ENCODE measurements at regions not wholly inside any gene's neighbourhood (a gene's known extent, or its start where the extent isn't known, plus 50 kb on each side); places are given as distances from the start of the nearest gene placed in this dataset.

DNA sequence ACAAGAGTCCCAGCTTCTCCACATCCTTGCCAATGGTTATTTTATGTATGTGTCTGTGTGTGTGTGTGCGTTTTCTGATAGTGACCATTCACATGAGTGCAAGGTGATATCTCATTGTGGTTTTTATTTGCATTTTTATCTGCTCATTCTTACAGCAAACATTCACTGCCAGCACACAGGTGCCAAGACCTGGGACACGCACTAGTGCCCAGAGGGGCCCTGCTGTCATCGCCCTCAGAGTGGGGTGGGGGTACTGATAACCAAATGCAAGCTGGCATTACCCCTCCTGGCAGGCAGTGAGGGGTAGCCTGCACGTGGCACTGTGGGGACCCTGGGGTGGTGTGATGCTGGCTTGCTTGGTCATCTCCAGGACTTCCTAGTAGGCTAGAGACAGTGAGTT lies 285.4 kb downstream of the LPIN1 start:
- no peak overlapping the region for H3K4me3 ChIP-seq (ENCODE audit: low read depth, low read length)
- H3K9ac ChIP-seq (ENCODE audit: low read length), result no peak overlapping the region
- no peak overlapping the region for H3K27ac ChIP-seq (ENCODE audit: low read depth, low read length)
- H3K4me1 ChIP-seq (ENCODE audit: control insufficient read depth, insufficient read depth, low read length), result no peaks in the 10 kb centered on the region
- no peaks in the 10 kb centered on the region for H3K36me3 ChIP-seq (ENCODE audit: control insufficient read depth, insufficient read depth, low read length)
- no peaks in the 10 kb centered on the region for H3K9me3 ChIP-seq (ENCODE audit: control insufficient read depth, insufficient read depth, low read depth, low read length)
- no peaks in the 10 kb centered on the region for H3K27me3 ChIP-seq (ENCODE audit: control insufficient read depth, insufficient read depth, low read length)

DNA sequence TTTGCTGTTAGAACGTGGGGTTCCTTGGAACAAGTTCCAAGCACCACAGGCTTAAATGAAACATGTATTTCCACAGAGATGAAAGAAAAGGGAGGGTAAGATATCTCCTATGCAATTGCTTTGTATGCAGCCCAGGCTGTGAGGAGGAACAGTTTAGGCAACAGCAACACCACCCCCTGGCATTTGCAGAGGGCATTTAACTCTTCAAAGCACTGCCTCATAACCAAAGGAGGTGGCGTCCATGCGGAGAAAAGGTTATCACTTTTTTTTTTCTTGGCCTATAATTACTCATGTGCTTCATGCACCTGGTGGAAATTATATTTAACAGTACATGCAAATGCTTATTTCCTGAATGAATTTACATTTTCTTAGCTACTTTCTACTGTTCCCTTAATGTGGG lies 286.0 kb downstream of the LPIN1 start:
- H3K4me3 ChIP-seq (ENCODE audit: low read depth, low read length), result no peak overlapping the region
- H3K9ac ChIP-seq (ENCODE audit: low read length), result no peak overlapping the region

DNA sequence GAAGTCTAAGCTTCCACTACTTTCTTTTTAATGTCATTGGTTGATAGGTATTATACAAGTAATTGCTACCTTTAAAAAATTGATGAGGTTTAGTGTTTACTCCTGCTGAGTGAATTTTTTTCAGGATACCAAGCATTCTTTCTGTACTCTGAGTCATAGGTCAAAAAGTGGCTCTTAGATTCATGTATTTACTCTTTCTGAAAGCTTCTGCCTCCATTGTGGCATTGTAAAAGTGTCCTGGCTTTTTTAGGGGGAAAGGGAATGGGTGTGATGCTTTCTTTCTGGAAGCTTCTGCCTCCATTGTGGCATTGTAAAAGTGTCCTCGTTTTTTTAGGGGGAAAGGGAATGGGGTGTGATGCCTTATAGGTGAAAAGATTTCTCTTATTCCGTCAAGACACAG lies 286.5 kb downstream of the LPIN1 start:
- H3K9ac ChIP-seq (ENCODE audit: low read length), result no peak overlapping the region

More for the DNA sequence above, 286.0 kb downstream of the LPIN1 start:
- Histone ChIP-seq H3K9me3 (ENCODE audit: control insufficient read depth, insufficient read depth, low read depth, low read length) (no peaks in the 10 kb centered on the region), H3K4me1 (ENCODE audit: control insufficient read depth, insufficient read depth, low read length) (no peaks in the 10 kb centered on the region), H3K27ac (ENCODE audit: low read depth, low read length) (no peak overlapping the region), H3K27me3 (ENCODE audit: control insufficient read depth, insufficient read depth, low read length) (no peaks in the 10 kb centered on the region), H3K36me3 (ENCODE audit: control insufficient read depth, insufficient read depth, low read length) (no peaks in the 10 kb centered on the region)

DNA sequence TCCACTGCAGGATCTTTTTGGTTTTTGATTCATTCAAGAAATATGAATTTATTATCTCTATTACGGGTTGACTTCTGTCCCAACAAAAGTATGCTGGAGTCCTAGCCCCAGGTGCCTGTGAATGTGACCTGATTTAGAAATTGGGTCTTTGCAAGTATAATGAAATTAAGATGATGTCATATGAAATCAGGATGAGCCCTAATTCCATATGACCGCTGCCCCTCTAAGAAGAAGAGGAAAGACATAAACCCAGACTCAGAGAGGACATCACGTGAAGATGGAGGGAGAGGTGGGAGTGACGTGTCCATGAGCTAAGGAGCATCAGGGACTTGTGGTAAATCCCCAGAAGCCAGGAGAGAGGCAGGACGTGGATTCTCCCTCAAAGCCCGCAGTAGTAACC lies 287.1 kb downstream of the LPIN1 start:
- Histone ChIP-seq H3K36me3 (ENCODE audit: control insufficient read depth, insufficient read depth, low read length) (no peaks in the 10 kb centered on the region), H3K4me3 (ENCODE audit: low read depth, low read length) (no peak overlapping the region), H3K27me3 (ENCODE audit: control insufficient read depth, insufficient read depth, low read length) (no peaks in the 10 kb centered on the region), H3K27ac (ENCODE audit: low read depth, low read length) (no peak overlapping the region), H3K9ac (ENCODE audit: low read length) (no peak overlapping the region), H3K4me1 (ENCODE audit: control insufficient read depth, insufficient read depth, low read length) (no peaks in the 10 kb centered on the region), H3K9me3 (ENCODE audit: control insufficient read depth, insufficient read depth, low read depth, low read length) (0 out of 2 replicates have a peak, but pooled peaks cover 6% of the 10 kb centered on the region)

More for the DNA sequence above, 286.5 kb downstream of the LPIN1 start:
- Histone ChIP-seq H3K27ac (ENCODE audit: low read depth, low read length) (no peak overlapping the region), H3K4me1 (ENCODE audit: control insufficient read depth, insufficient read depth, low read length) (no peaks in the 10 kb centered on the region), H3K36me3 (ENCODE audit: control insufficient read depth, insufficient read depth, low read length) (no peaks in the 10 kb centered on the region), H3K27me3 (ENCODE audit: control insufficient read depth, insufficient read depth, low read length) (no peaks in the 10 kb centered on the region), H3K4me3 (ENCODE audit: low read depth, low read length) (no peak overlapping the region), H3K9me3 (ENCODE audit: control insufficient read depth, insufficient read depth, low read depth, low read length) (0 out of 2 replicates have a peak, but pooled peaks cover 3% of the 10 kb centered on the region)

DNA sequence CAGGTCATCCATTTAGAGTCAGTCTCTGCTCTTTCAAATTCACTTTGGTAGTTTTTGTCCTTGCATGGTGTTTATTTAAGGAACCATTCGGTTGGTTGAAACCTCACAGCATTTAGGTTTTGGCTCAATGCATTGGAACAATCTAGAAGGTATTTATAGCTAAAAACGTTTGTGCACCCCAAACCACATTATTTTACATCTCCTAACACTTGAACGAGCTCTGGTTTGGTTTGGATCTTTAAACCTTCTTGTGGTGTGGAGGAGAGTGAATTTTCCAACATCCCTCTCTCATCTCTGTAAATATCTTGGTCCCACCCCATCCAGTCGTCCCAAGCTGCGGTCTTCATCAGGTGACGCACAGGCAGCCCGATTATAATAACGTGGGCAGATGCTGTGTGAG lies 287.9 kb downstream of the LPIN1 start:
- no peak overlapping the region for H3K27ac ChIP-seq (ENCODE audit: low read depth, low read length)
- H3K9me3 ChIP-seq (ENCODE audit: control insufficient read depth, insufficient read depth, low read depth, low read length), result 0 out of 2 replicates have a peak, but pooled peaks cover 7% of the 10 kb centered on the region
- H3K4me3 ChIP-seq (ENCODE audit: low read depth, low read length), result no peak overlapping the region
- no peaks in the 10 kb centered on the region for H3K36me3 ChIP-seq (ENCODE audit: control insufficient read depth, insufficient read depth, low read length)
- no peaks in the 10 kb centered on the region for H3K4me1 ChIP-seq (ENCODE audit: control insufficient read depth, insufficient read depth, low read length)
- no peaks in the 10 kb centered on the region for H3K27me3 ChIP-seq (ENCODE audit: control insufficient read depth, insufficient read depth, low read length)
- H3K9ac ChIP-seq (ENCODE audit: low read length), result no peak overlapping the region

DNA sequence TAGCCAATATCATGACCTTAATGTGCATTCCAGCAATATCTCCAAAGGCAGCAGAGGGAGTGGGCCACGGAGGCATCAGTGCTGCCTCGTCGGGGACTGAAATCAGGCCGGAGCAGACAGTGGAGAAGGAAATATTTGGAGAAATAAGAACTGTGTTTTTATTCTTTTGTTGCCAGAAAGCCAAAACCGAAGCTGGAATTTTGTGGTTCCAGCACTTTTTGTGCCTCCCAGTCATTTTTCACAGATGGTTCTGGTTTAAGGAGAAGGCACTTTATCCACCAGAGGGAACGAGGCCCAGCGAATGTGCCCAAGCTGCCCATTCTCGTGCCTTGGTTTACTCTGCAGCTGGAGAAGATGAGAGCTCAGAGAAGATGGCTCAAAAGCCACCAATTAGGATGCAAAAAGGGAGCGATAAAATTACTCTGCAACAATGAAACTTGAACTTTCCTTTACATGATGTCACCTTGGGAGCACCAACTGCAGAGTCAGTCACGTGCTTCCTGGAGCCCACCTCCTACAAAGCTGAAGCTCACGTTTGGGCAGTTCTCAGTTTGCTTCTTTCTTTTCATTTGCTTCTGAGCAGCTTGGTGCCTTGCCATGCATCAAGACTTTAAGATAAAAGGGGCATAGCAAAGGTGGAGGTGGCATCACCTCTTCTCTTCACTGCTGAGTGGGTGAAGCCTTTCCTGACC lies 288.7 kb downstream of the LPIN1 start:
- no peaks in the 10 kb centered on the region for H3K36me3 ChIP-seq (ENCODE audit: control insufficient read depth, insufficient read depth, low read length)
- no peak overlapping the region for H3K9ac ChIP-seq (ENCODE audit: low read length)
- no peaks in the 10 kb centered on the region for H3K4me1 ChIP-seq (ENCODE audit: control insufficient read depth, insufficient read depth, low read length)
- no peak overlapping the region for H3K4me3 ChIP-seq (ENCODE audit: low read depth, low read length)
- no peak overlapping the region for H3K27ac ChIP-seq (ENCODE audit: low read depth, low read length)
- 0 out of 2 replicates have a peak, but pooled peaks cover 7% of the 10 kb centered on the region for H3K9me3 ChIP-seq (ENCODE audit: control insufficient read depth, insufficient read depth, low read depth, low read length)
- H3K27me3 ChIP-seq (ENCODE audit: control insufficient read depth, insufficient read depth, low read length), result no peaks in the 10 kb centered on the region

DNA sequence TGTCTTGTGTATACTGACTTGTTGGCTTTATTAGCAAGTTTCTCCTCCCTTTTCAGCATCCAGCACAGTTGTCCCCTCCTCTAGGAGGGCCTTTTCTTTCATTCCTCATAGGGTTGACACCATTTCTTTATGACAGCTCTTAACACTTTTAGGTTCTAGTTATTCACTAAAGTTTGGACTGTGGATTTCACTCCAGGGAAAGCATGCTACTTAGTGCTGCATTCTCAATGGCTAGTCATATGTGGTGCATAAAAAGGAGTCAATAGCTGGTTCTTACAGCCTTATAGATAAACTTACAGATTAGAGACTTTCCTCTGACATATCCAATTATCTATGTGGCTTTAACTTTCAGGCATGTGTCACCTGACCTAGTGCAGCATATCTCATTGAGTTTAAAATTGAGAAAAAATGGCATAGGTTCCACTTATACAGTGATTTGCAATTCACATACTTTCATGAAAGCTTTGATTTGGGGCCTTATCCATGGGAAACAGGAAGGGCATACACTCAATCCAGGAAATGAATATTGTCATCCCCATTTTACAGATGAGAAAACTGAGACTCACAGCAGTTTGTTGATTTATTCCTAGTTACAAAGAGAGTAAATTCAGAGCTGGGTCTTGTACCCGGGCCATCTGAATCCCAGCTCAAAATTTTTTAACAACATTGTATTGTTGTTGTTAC lies 289.7 kb downstream of the LPIN1 start:
- 0 out of 2 replicates have a peak, but pooled peaks cover 7% of the 10 kb centered on the region for H3K9me3 ChIP-seq (ENCODE audit: control insufficient read depth, insufficient read depth, low read depth, low read length)
- H3K4me1 ChIP-seq (ENCODE audit: control insufficient read depth, insufficient read depth, low read length), result no peaks in the 10 kb centered on the region
- H3K36me3 ChIP-seq (ENCODE audit: control insufficient read depth, insufficient read depth, low read length), result no peaks in the 10 kb centered on the region
- no peaks in the 10 kb centered on the region for H3K27me3 ChIP-seq (ENCODE audit: control insufficient read depth, insufficient read depth, low read length)
- no peak overlapping the region for H3K4me3 ChIP-seq (ENCODE audit: low read depth, low read length)
- no peak overlapping the region for H3K27ac ChIP-seq (ENCODE audit: low read depth, low read length)
- no peak overlapping the region for H3K9ac ChIP-seq (ENCODE audit: low read length)

DNA sequence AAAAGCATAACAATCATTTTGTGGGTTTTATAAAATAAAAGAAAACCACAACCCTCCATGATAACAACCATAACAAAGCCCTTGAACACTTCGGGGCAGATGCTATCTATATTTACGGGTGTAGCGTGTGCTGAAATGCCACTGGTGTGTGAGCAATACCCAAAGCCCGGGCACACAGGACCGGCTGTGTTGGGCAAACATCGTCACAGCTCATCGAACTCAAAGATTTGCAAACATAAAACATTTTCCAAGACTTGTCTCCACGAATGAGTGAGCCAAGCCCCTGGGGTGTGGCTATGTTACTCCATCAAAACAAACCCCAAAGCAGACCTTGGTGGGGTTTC lies 290.2 kb downstream of the LPIN1 start:
- H3K27ac ChIP-seq (ENCODE audit: low read depth, low read length), result no peak overlapping the region
- no peak overlapping the region for H3K4me3 ChIP-seq (ENCODE audit: low read depth, low read length)
- no peaks in the 10 kb centered on the region for H3K4me1 ChIP-seq (ENCODE audit: control insufficient read depth, insufficient read depth, low read length)
- H3K27me3 ChIP-seq (ENCODE audit: control insufficient read depth, insufficient read depth, low read length), result no peaks in the 10 kb centered on the region
- no peaks in the 10 kb centered on the region for H3K36me3 ChIP-seq (ENCODE audit: control insufficient read depth, insufficient read depth, low read length)
- 0 out of 2 replicates have a peak, but pooled peaks cover 7% of the 10 kb centered on the region for H3K9me3 ChIP-seq (ENCODE audit: control insufficient read depth, insufficient read depth, low read depth, low read length)
- no peak overlapping the region for H3K9ac ChIP-seq (ENCODE audit: low read length)

DNA sequence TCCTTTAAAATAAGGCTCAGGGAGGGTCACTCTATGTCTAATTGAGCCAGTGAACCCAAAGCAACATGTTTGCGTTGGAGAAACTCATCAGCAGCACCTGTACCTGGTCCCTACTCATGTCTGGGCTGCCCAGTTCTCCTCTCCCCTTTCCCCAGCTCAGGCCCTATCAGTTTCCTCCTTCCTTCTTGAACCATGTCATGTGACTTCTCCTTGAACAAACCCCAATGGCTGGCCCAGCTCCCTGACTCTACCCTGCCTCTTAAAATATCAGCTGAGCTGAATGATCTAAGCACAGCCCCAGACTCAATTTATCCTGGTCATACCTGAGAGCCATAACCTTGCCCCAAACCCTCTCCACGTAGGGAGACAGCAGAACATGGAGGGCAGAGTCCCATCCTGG lies 290.9 kb downstream of the LPIN1 start:
- Histone ChIP-seq H3K27ac (ENCODE audit: low read depth, low read length) (no peak overlapping the region), H3K4me1 (ENCODE audit: control insufficient read depth, insufficient read depth, low read length) (no peaks in the 10 kb centered on the region)

DNA sequence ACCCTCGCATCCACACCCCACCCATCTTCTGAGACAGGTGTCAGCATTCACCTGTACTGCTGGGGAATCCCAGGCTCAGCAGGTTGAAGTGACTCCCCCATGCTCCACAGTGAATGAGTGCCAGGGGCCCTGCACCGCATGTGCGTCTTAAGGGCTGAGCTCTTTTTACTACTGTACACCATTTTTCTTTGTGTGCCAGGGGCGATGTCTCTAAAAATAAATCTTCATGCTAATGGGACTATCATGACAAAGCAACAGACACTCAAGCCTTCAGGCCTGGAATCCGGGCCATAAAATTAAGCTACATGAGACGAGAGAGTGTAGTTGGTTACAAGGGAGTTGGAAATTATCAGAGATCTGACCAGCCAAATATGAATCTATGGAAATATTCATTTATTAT lies 294.8 kb downstream of the LPIN1 start:
- no peaks in the 10 kb centered on the region for H3K4me1 ChIP-seq (ENCODE audit: control insufficient read depth, insufficient read depth, low read length)
- H3K36me3 ChIP-seq (ENCODE audit: control insufficient read depth, insufficient read depth, low read length), result no peaks in the 10 kb centered on the region
- 0 out of 2 replicates have a peak, but pooled peaks cover 7% of the 10 kb centered on the region for H3K9me3 ChIP-seq (ENCODE audit: control insufficient read depth, insufficient read depth, low read depth, low read length)
- no peak overlapping the region for H3K4me3 ChIP-seq (ENCODE audit: low read depth, low read length)
- no peak overlapping the region for H3K9ac ChIP-seq (ENCODE audit: low read length)
- no peaks in the 10 kb centered on the region for H3K27me3 ChIP-seq (ENCODE audit: control insufficient read depth, insufficient read depth, low read length)
- no peak overlapping the region for H3K27ac ChIP-seq (ENCODE audit: low read depth, low read length)

More for the DNA sequence above, 290.9 kb downstream of the LPIN1 start:
- H3K27me3 ChIP-seq (ENCODE audit: control insufficient read depth, insufficient read depth, low read length), result no peaks in the 10 kb centered on the region
- H3K4me3 ChIP-seq (ENCODE audit: low read depth, low read length), result no peak overlapping the region
- no peaks in the 10 kb centered on the region for H3K36me3 ChIP-seq (ENCODE audit: control insufficient read depth, insufficient read depth, low read length)
- H3K9me3 ChIP-seq (ENCODE audit: control insufficient read depth, insufficient read depth, low read depth, low read length), result 0 out of 2 replicates have a peak, but pooled peaks cover 7% of the 10 kb centered on the region
- no peak overlapping the region for H3K9ac ChIP-seq (ENCODE audit: low read length)

DNA sequence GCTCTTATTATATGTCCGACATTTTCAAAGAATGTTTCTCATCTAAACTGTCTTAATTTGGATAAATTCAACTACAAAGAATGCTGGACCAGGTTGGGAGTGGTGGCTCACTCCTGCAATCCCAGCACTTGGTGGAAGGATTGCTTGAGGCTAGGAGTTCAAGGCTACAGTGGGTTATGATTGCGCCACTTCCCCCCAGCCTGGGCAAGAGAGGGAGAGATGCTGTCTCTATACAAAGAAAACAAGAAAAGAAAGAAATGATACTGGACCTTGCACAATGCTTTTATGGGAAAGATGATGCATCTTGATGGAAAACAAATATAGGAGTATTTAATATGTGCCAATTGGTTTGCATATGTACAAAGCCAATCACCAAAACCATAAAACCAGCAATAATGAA lies 296.7 kb downstream of the LPIN1 start:
- H3K4me1 ChIP-seq (ENCODE audit: control insufficient read depth, insufficient read depth, low read length), result no peaks in the 10 kb centered on the region
- no peaks in the 10 kb centered on the region for H3K27me3 ChIP-seq (ENCODE audit: control insufficient read depth, insufficient read depth, low read length)
- H3K27ac ChIP-seq (ENCODE audit: low read depth, low read length), result no peak overlapping the region
- no peak overlapping the region for H3K9ac ChIP-seq (ENCODE audit: low read length)
- no peaks in the 10 kb centered on the region for H3K36me3 ChIP-seq (ENCODE audit: control insufficient read depth, insufficient read depth, low read length)
- H3K4me3 ChIP-seq (ENCODE audit: low read depth, low read length), result no peak overlapping the region
- H3K9me3 ChIP-seq (ENCODE audit: control insufficient read depth, insufficient read depth, low read depth, low read length), result 0 out of 2 replicates have a peak, but pooled peaks cover 4% of the 10 kb centered on the region
